ENCODE measurements at regions not wholly inside any gene's neighbourhood (a gene's known extent, or its start where the extent isn't known, plus 50 kb on each side); places are given as distances from the start of the nearest gene placed in this dataset.
A peak's percentile ranks its signal among the peaks of the same experiment; 100 is the strongest.

- no peak for TF ChIP-seq PKNOX1 (IDR thresholded peaks at IDR 0.05)
Observed at GRCh38 chr14:58966997-58967396, 221.5 kb upstream of the DAAM1 start (continued).

GRCh38 chr14:58969951-58970751 is 218.3 kb upstream of the DAAM1 start:
- Histone ChIP-seq H3K4me2 (ENCODE audit: control insufficient read depth, insufficient read depth) (peak overlapping the region; percentile 34; the same call in 1 of the 2 replicates), H3K9ac (ENCODE audit: control insufficient read depth, insufficient read depth, low read length) (peak overlapping the region; percentile 15; the same call in 1 of the 2 replicates), H3K27ac (ENCODE audit: control insufficient read depth, insufficient read depth) (peak overlapping the region; percentile 43), H3K79me2 (ENCODE audit: control insufficient read depth, insufficient read depth, low read length) (no peaks in the 10 kb centered on the region), H3K4me1 (ENCODE audit: control insufficient read depth, insufficient read depth, low read length) (peaks cover 4% of the 10 kb centered on the region; the same call in 1 of the 2 replicates), H2AFZ (ENCODE audit: control insufficient read depth, low read depth, low read length) (peak overlapping the region; percentile 44), H3K4me3 (no peak overlapping the region), H3K27me3 (replicated peaks in 1 of 2; ENCODE audit: control insufficient read depth in 2 of 2, insufficient read depth in 2 of 2, low read length in 1 of 2) (no peaks in the 10 kb centered on the region), H4K20me1 (ENCODE audit: control insufficient read depth, insufficient read depth) (no peaks in the 10 kb centered on the region), H3K36me3 (ENCODE audit: control insufficient read depth in 2 of 2, insufficient read depth in 2 of 2, low read length in 1 of 2) (no peaks in the 10 kb centered on the region), H3K9me3 (replicated peaks; ENCODE audit: control insufficient read depth, insufficient read depth, low read length) (no peaks in the 10 kb centered on the region; the same call in 2 of the 3 replicates)
- ChIA-PET POLR2A (interaction anchor here (1.0 to 8.5 kb wide), 3 partner anchors 14 to 173 kb away, joined by 3 to 58 read pairs (median 4); no protein-coding TSS in a partner anchor), RAD21 (ENCODE audit: unreplicated experiment) (interaction anchor here (0.6 to 2.0 kb wide), 13 partner anchors 11 to 469 kb away, joined by 3 to 24 read pairs (median 4); no protein-coding TSS in a partner anchor), CTCF (interaction anchor here (0.7 to 2.2 kb wide), 9 partner anchors 8 to 469 kb away, joined by 3 to 10 read pairs (median 5); no protein-coding TSS in a partner anchor), SMC1A (ENCODE audit: uncharacterized antibody, unreplicated experiment) (interaction anchor here (0.7 to 6.0 kb wide), 17 partner anchors 12 to 331 kb away, joined by 3 to 86 read pairs (median 3); no protein-coding TSS in a partner anchor)
- ATAC-seq (peak; percentile 86), FAIRE-seq (no peak), DNase-seq (ENCODE audit: low read depth, low spot score) (peak; percentile 43)
- no TSS peak for BruUV-seq (replicated peaks)
- 23% methylated on average over 10 of the region's 10 CpGs for WGBS (ENCODE audit: insufficient coverage, insufficient replicate concordance, low lambda C conversion rate, missing lambda C conversion rate)
- intact Hi-C loops (cut with micrococcal nuclease; ENCODE audit: unreplicated experiment) (no loop called here), in situ Hi-C loops (cut with MboI) (no loop called here)
- no peak for TF ChIP-seq ZSCAN29 (IDR thresholded peaks at IDR 0.05)
- TF ChIP-seq NR2F1 (conservative IDR thresholded peaks at IDR 0.05), result no peak
- no peak for TF ChIP-seq NRF1 (conservative IDR thresholded peaks at IDR 0.05; ENCODE audit: low read depth, low read length)
- no peak for TF ChIP-seq KLF5 (IDR thresholded peaks at IDR 0.05; ENCODE audit: partially characterized antibody)
- TF ChIP-seq MTA3 (IDR thresholded peaks at IDR 0.05; ENCODE audit: borderline replicate concordance, low read length), result no peak
- TF ChIP-seq MLLT1 (IDR thresholded peaks at IDR 0.05), result no peak
- no peak for TF ChIP-seq RB1 (IDR thresholded peaks at IDR 0.05; ENCODE audit: borderline replicate concordance)
- TF ChIP-seq CHD1 (IDR thresholded peaks at IDR 0.05; ENCODE audit: low read depth, low read length), result no peak
- TF ChIP-seq WRNIP1 (IDR thresholded peaks at IDR 0.05; ENCODE audit: borderline replicate concordance, low read depth, low read length), result no peak
- no peak for TF ChIP-seq MYC (IDR thresholded peaks at IDR 0.05; ENCODE audit: insufficient read depth, insufficient read length, insufficient replicate concordance, low read length, severe bottlenecking)
- TF ChIP-seq BRCA1 (IDR thresholded peaks at IDR 0.05; ENCODE audit: low read depth, low read length), result no peak
- no peak for TF ChIP-seq TCF3 (IDR thresholded peaks at IDR 0.05; ENCODE audit: borderline replicate concordance, insufficient read depth, low read depth, low read length)
- TF ChIP-seq HCFC1 (IDR thresholded peaks at IDR 0.05; ENCODE audit: low read length), result no peak
- TF ChIP-seq RAD51 (IDR thresholded peaks at IDR 0.05), result no peak
- no peak for TF ChIP-seq SMAD5 (IDR thresholded peaks at IDR 0.05; ENCODE audit: low read depth)
- TF ChIP-seq BHLHE40 (IDR thresholded peaks at IDR 0.05; ENCODE audit: borderline replicate concordance in 1 of 2, low read depth in 2 of 2, low read length in 1 of 2), result no peak
- TF ChIP-seq ZBED1 (IDR thresholded peaks at IDR 0.05; ENCODE audit: borderline replicate concordance), result no peak
- TF ChIP-seq ATF7 (IDR thresholded peaks at IDR 0.05; ENCODE audit: low read depth), result no peak

Measured in GM12878 (cell line).